Astrocyte (in vitro differentiated cells and primary cell): ENCODE measurements at regions not wholly inside any gene's neighbourhood (a gene's known extent, or its start where the extent isn't known, plus 50 kb on each side); places are given as distances from the start of the nearest gene placed in this dataset.
"Not testable (repeated sequence)": the region's sequence is repeated elsewhere in the genome, so short reads cannot be mapped to it uniquely, and the experiment has no call there.

ENCODE experiments used
- DNase-seq: peaks from one replicate; pipeline ENCODE4 v3.0.0-alpha.2; 2010; ENCODE audit warnings: low read depth
- FAIRE-seq: peaks from 2 replicates; lab custom pipeline; 2011; peaks lifted over from hg19 to GRCh38; lab: Jason Lieb, UNC
- H2AFZ ChIP-seq: 2 replicates; pipeline ENCODE4 v1.6.0; 2012; ENCODE audit warnings: low read depth, low read length, inconsistent platforms
- H3K27ac ChIP-seq: 2 replicates; pipeline ENCODE4 v1.5.1; 2011; ENCODE audit warnings: low read depth, low read length, inconsistent platforms
- H3K27me3 ChIP-seq: 2 replicates; pipeline ENCODE4 v1.6.0; 2011; ENCODE audit warnings: low read length, inconsistent platforms; ENCODE audit not compliant: insufficient read depth
- H3K36me3 ChIP-seq: 2 replicates; pipeline ENCODE4 v1.5.1; 2011; ENCODE audit warnings: low read length, inconsistent platforms; ENCODE audit not compliant: insufficient read depth
- H3K4me1 ChIP-seq: 2 replicates; pipeline ENCODE4 v1.5.1; 2011; ENCODE audit warnings: low read length, inconsistent platforms; ENCODE audit not compliant: insufficient read depth
- H3K4me2 ChIP-seq: 2 replicates; pipeline ENCODE4 v1.6.0; 2012; ENCODE audit warnings: low read length, inconsistent platforms
- H3K4me3 ChIP-seq: 2 replicates; pipeline ENCODE4 v1.5.1; 2011; ENCODE audit warnings: low read depth, mild to moderate bottlenecking, low read length, inconsistent platforms; ENCODE audit not compliant: insufficient read depth
- H3K79me2 ChIP-seq: 2 replicates; pipeline ENCODE4 v1.6.0; 2012; ENCODE audit warnings: mild to moderate bottlenecking, low read length, inconsistent platforms; ENCODE audit not compliant: insufficient read depth
- H3K9ac ChIP-seq: 2 replicates; pipeline ENCODE4 v1.6.0; 2012; ENCODE audit warnings: mild to moderate bottlenecking, low read length, inconsistent platforms
- H3K9me3 ChIP-seq: 2 replicates; pipeline ENCODE4 v1.5.1; 2012; ENCODE audit warnings: low read depth, mild to moderate bottlenecking, low read length, inconsistent platforms; ENCODE audit not compliant: insufficient read depth
- H4K20me1 ChIP-seq: 2 replicates; pipeline ENCODE4 v1.6.0; 2012; ENCODE audit warnings: low read length, inconsistent platforms; ENCODE audit not compliant: insufficient read depth
- H3K27ac Mint-ChIP-seq: one replicate; pipeline ENCODE4 v1.8.0; 2021; ENCODE audit warnings: mild to moderate bottlenecking, mixed read lengths; ENCODE audit not compliant: unreplicated experiment
- H3K27me3 Mint-ChIP-seq: one replicate; pipeline ENCODE4 v1.8.0; 2021; ENCODE audit warnings: low read depth, mixed read lengths; ENCODE audit not compliant: unreplicated experiment
- H3K36me3 Mint-ChIP-seq: one replicate; pipeline ENCODE4 v1.8.0; 2021; ENCODE audit warnings: low read depth, mixed read lengths; ENCODE audit not compliant: unreplicated experiment
- H3K4me1 Mint-ChIP-seq: one replicate; pipeline ENCODE4 v1.8.0; 2021; ENCODE audit warnings: low read depth, mixed read lengths; ENCODE audit not compliant: unreplicated experiment
- H3K4me3 Mint-ChIP-seq: one replicate; pipeline ENCODE4 v1.8.0; 2021; ENCODE audit warnings: mild to moderate bottlenecking, moderate library complexity, mixed read lengths; ENCODE audit not compliant: unreplicated experiment
- H3K9me3 Mint-ChIP-seq: one replicate; pipeline ENCODE4 v1.8.0; 2021; ENCODE audit warnings: mild to moderate bottlenecking, mixed read lengths; ENCODE audit not compliant: unreplicated experiment
- EZH2 ChIP-seq: IDR thresholded peaks from 2 replicates; pipeline ENCODE4 v1.6.1; 2012; ENCODE audit warnings: mild to moderate bottlenecking, low read length, inconsistent platforms; ENCODE audit not compliant: insufficient read depth
- TF ChIP-seq, protein P1 (sequence below): IDR thresholded peaks from 2 replicates; pipeline ENCODE4 v1.5.1; 2011; ENCODE audit warnings: low read depth, mild to moderate bottlenecking, inconsistent platforms, low read length, moderate library complexity; ENCODE audit not compliant: insufficient read depth

DNA sequence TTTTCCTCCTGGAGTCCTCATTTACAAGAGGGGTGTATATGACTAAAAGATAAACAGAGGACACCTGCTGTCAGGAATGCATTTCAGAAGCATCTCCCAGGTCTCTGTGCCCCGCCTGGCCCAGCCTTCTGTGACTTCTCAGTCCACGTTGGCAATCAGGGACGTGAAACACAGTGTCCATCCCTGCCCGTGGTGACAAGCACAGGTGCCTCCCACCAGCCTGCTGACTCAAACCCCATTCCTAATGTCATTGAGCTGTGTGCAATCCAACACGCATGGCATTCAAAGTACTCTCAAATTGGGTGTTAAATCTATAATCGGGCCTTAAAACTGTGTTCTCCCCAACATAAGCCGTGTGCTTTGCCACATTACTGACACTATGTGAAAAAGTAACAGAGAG is 343.2 kb downstream of the EIPR1 start:
- Histone ChIP-seq H3K4me1 (no peaks in the 10 kb centered on the region), H3K27ac (no peak overlapping the region), H3K9ac (no peak overlapping the region), H3K9me3 (peaks cover 4% of the 10 kb centered on the region), H2AFZ (no peak overlapping the region), H3K79me2 (no peaks in the 10 kb centered on the region), H3K36me3 (no peaks in the 10 kb centered on the region), H3K4me2 (no peak overlapping the region), H4K20me1 (no peaks in the 10 kb centered on the region), H3K4me3 (no peak overlapping the region), H3K27me3 (no peaks in the 10 kb centered on the region)
- Mint-ChIP-seq H3K4me1 (no peaks in the 10 kb centered on the region), H3K4me3 (no peak overlapping the region), H3K9me3 (peaks cover 12% of the 10 kb centered on the region), H3K27ac (no peak overlapping the region), H3K27me3 (peaks cover 22% of the 10 kb centered on the region), H3K36me3 (no peaks in the 10 kb centered on the region)
- no peak for FAIRE-seq
- DNase-seq = no peak
- TF ChIP-seq EZH2 = no peak
- TF ChIP-seq, protein P1, sequence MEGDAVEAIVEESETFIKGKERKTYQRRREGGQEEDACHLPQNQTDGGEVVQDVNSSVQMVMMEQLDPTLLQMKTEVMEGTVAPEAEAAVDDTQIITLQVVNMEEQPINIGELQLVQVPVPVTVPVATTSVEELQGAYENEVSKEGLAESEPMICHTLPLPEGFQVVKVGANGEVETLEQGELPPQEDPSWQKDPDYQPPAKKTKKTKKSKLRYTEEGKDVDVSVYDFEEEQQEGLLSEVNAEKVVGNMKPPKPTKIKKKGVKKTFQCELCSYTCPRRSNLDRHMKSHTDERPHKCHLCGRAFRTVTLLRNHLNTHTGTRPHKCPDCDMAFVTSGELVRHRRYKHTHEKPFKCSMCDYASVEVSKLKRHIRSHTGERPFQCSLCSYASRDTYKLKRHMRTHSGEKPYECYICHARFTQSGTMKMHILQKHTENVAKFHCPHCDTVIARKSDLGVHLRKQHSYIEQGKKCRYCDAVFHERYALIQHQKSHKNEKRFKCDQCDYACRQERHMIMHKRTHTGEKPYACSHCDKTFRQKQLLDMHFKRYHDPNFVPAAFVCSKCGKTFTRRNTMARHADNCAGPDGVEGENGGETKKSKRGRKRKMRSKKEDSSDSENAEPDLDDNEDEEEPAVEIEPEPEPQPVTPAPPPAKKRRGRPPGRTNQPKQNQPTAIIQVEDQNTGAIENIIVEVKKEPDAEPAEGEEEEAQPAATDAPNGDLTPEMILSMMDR = no peak

DNA sequence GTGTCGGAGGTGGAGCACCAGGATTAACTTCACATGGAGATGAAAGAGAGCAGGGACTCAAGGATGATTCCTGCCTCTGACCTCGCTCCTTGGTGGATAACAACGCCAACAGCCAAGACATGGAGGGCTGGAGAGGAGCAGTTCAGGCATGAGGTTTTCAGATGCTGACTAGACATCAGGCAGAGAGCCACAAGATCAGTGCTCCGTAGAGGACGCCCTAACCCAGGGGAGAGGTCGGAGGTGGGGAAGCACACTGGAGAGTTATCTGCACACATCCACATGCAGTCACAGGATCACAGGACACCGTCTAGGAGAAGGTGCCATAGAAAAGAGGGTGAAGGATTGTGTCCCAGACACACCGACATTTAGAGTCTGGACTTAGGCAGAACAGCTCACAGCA is 344.3 kb downstream of the EIPR1 start:
- Histone ChIP-seq H3K9ac (no peak overlapping the region), H3K4me2 (no peak overlapping the region), H3K27me3 (no peaks in the 10 kb centered on the region), H3K4me1 (no peaks in the 10 kb centered on the region), H3K79me2 (no peaks in the 10 kb centered on the region), H2AFZ (no peak overlapping the region), H3K36me3 (no peaks in the 10 kb centered on the region), H3K27ac (no peak overlapping the region), H3K4me3 (no peak overlapping the region), H3K9me3 (peaks cover 4% of the 10 kb centered on the region), H4K20me1 (no peaks in the 10 kb centered on the region)
- Mint-ChIP-seq H3K27ac (no peak overlapping the region), H3K4me3 (no peak overlapping the region), H3K27me3 (peaks cover 20% of the 10 kb centered on the region), H3K36me3 (no peaks in the 10 kb centered on the region), H3K9me3 (peaks cover 8% of the 10 kb centered on the region), H3K4me1 (no peaks in the 10 kb centered on the region)
- TF ChIP-seq, protein P1 = no peak
- no peak for DNase-seq
- no peak for FAIRE-seq

DNA sequence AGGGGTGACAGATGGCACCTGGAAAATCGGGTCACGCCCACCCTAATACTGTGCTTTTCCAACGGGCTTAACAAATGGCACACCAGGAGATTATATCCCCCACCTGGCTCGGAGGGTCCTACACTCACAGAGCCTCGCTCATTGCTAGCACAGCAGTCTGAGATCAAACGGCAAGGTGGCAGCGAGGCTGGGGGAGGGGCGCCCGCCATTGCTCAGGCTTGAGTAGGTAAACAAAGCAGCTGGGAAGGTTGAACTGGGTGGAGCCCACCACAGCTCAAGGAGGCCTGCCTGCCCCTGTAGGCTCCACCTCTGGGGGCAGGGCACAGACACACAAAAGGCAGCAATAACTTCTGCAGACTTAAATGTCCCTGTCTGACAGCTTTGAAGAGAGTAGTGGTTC is 346.8 kb downstream of the EIPR1 start:
- not testable (repeated sequence) for H2AFZ ChIP-seq, H3K4me2 ChIP-seq

More for the DNA sequence above, 346.8 kb downstream of the EIPR1 start:
- FAIRE-seq, H3K36me3 Mint-ChIP-seq, DNase-seq, H3K36me3 ChIP-seq, H3K4me3 ChIP-seq, H3K27ac Mint-ChIP-seq, H3K79me2 ChIP-seq, H3K9me3 Mint-ChIP-seq, H3K9me3 ChIP-seq, H3K4me1 ChIP-seq, H4K20me1 ChIP-seq, H3K9ac ChIP-seq, H3K4me3 Mint-ChIP-seq, H3K4me1 Mint-ChIP-seq, H3K27me3 ChIP-seq, H3K27ac ChIP-seq: not testable (repeated sequence)
- H3K27me3 Mint-ChIP-seq = peaks cover 19% of the 10 kb centered on the region
